ENCODE measurements at regions not wholly inside any gene's neighbourhood (a gene's known extent, or its start where the extent isn't known, plus 50 kb on each side); places are given as distances from the start of the nearest gene placed in this dataset.

DNA sequence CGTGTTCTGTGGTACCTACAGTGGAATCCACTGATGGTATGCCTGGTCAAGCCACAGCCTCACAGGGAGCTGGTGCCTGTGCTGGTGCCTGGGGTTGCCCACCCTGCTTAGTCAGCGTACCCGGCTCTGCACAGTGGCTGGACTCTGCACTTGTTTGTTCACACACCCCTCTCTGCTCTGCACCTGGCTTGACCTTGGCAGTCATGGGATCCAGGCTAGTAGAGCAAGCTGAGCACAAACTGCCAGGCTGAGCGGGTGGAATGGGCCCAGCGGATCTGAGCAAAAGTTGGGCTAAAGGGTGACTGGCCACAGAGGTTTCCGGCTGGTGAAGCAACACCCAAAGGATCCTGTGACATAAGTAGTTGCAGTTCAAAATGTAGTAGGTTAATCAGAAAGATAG, 163.5 kb downstream of the CDH19 start:
- H3K4me1 ChIP-seq (replicated peaks in 1 of 4; ENCODE audit: control insufficient read depth in 3 of 4, insufficient read depth in 4 of 4, low read length in 3 of 4): no peaks in the 10 kb centered on the region
- H3K4me3 ChIP-seq (ENCODE audit: extremely low read depth in 1 of 4, insufficient read depth in 2 of 4, low read depth in 3 of 4, low read length in 4 of 4): no peak overlapping the region
- no peak overlapping the region for H2BK12ac ChIP-seq (ENCODE audit: low read depth, low read length)
- POLR2A ChIA-PET (ENCODE audit: partially characterized antibody): no interaction called here
- FAIRE-seq (no peak), DNase-seq (ENCODE audit: low read depth in 1 of 2, low spot score in 2 of 2) (no peak)
- H3K4me2 ChIP-seq (ENCODE audit: insufficient read depth in 1 of 2, low read depth in 2 of 2, low read length in 2 of 2): no peak overlapping the region
- peak overlapping the region; percentile 53; the same call in 1 of the 2 replicates for H2AFZ ChIP-seq (ENCODE audit: low read length)
- no peak overlapping the region for H3K18ac ChIP-seq (ENCODE audit: extremely low read depth, low read length)
- no peak overlapping the region for H3K56ac ChIP-seq (replicated peaks; ENCODE audit: insufficient read length, low read depth, low read length)
- peaks cover 0 to 1% (median 0%) of the 10 kb centered on the region in 4 experiments; a peak in 1 of 7 replicates for H3K27me3 ChIP-seq (replicated peaks in 1 of 4; ENCODE audit: control insufficient read depth in 3 of 4, extremely low read depth in 1 of 4, insufficient read depth in 3 of 4, low read length in 3 of 4)
- H2BK120ac ChIP-seq (replicated peaks; ENCODE audit: low read depth, low read length): no peak overlapping the region
- no peak overlapping the region for H3K27ac ChIP-seq (ENCODE audit: low read depth, low read length)
- CTCF ChIA-PET (ENCODE audit: partially characterized antibody): interaction anchor here (0.9 to 1.1 kb wide), 3 partner anchors 16 to 309 kb away, joined by 3 to 5 read pairs (median 3); no protein-coding TSS in a partner anchor
- 95% methylated on average over 6 of the region's 6 CpGs; no CpG with 5 or more reads in 1 of the 2 experiments for WGBS, 2 experiments (ENCODE audit: extremely low coverage in 1 of 2, insufficient coverage in 1 of 2, insufficient read length in 1 of 2, insufficient replicate concordance in 2 of 2, low coverage in 1 of 2, low lambda C conversion rate in 2 of 2, missing lambda C conversion rate in 1 of 2)
- no peak overlapping the region for H2BK5ac ChIP-seq (ENCODE audit: low read depth, low read length)
- H3K9me3 ChIP-seq (ENCODE audit: insufficient read depth in 2 of 2, low read depth in 1 of 2, low read length in 1 of 2): no peaks in the 10 kb centered on the region
- no peak overlapping the region for H2BK15ac ChIP-seq (ENCODE audit: low read length)
- no peak overlapping the region for H2AK5ac ChIP-seq (ENCODE audit: low read depth, low read length)
- H4K91ac ChIP-seq (replicated peaks; ENCODE audit: insufficient read length, low read length): no peak overlapping the region
- H4K5ac ChIP-seq (ENCODE audit: insufficient read length, low read depth, low read length): no peak overlapping the region
- no peak for TF ChIP-seq SP2 (IDR thresholded peaks at IDR 0.05; ENCODE audit: low read length)
- H4K20me1 ChIP-seq (replicated peaks in 1 of 2; ENCODE audit: control insufficient read depth in 1 of 2, insufficient read depth in 2 of 2, low read length in 2 of 2): no peaks in the 10 kb centered on the region
- no peak overlapping the region for H2BK20ac ChIP-seq (ENCODE audit: low read length)
- H3K79me2 ChIP-seq (ENCODE audit: control insufficient read depth in 1 of 2, insufficient read depth in 2 of 2, low read length in 2 of 2): no peaks in the 10 kb centered on the region
- H3K23me2 ChIP-seq (ENCODE audit: low read depth, low read length): no peaks in the 10 kb centered on the region
- no peaks in the 10 kb centered on the region for H3K36me3 ChIP-seq (ENCODE audit: control insufficient read depth in 2 of 4, insufficient read depth in 4 of 4, low read length in 3 of 4)
- H3K23ac ChIP-seq (ENCODE audit: insufficient read length): no peak overlapping the region
- H4K8ac ChIP-seq (ENCODE audit: extremely low read depth, insufficient read depth, low read length): no peak overlapping the region
- H3K4ac ChIP-seq (replicated peaks; ENCODE audit: insufficient read length, low read depth, low read length): no peak overlapping the region
- no peak overlapping the region for H3K9ac ChIP-seq (replicated peaks in 1 of 4; ENCODE audit: extremely low read depth in 1 of 4, low read depth in 3 of 4, low read length in 3 of 4)
- H3K79me1 ChIP-seq (ENCODE audit: low read depth, low read length): no peaks in the 10 kb centered on the region
- no peak overlapping the region for H3K14ac ChIP-seq (ENCODE audit: insufficient read length)
